ENCODE measurements at regions not wholly inside any gene's neighbourhood (a gene's known extent, or its start where the extent isn't known, plus 50 kb on each side); places are given as distances from the start of the nearest gene placed in this dataset.

GRCh38 chr22:47232197-47232596 lies 469.7 kb downstream of the TBC1D22A start:
- TF ChIP-seq POLR2AphosphoS5 (IDR thresholded peaks at IDR 0.05; ENCODE audit: low read depth, low read length), result no peak
- TF ChIP-seq POLR2A (IDR thresholded peaks at IDR 0.05; ENCODE audit: low read depth, low read length), result no peak

All from GM12891 (cell line).